ENCODE measurements at regions not wholly inside any gene's neighbourhood (a gene's known extent, or its start where the extent isn't known, plus 50 kb on each side); places are given as distances from the start of the nearest gene placed in this dataset.

DNA sequence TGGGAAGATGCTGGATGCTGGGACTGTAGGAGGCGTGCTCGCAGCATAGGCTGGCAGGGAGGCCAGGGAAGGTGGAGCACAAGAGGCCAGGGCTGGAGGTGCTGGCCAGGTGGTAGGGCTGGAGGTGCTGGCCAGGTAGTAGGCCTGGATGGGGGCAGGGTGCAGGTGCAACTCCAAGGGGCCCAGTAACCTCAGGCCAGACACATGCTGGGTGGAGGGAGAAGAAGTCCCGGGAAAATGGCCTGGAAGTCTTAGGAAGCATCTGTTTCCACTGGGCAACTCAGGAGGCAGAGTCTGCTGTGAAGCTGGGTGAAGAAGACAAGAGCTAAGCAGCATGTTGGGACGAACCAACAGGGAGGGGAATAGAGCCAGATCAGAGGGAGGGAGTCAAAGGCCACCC, 665.2 kb downstream of the BCL11B start:
- TF ChIP-seq POLR2A (IDR thresholded peaks at IDR 0.05; ENCODE audit: insufficient read depth in 1 of 2, low read depth in 2 of 2, low read length in 2 of 2) (no peak), GABPA (IDR thresholded peaks at IDR 0.05; ENCODE audit: low read depth, low read length) (no peak), GABPA (CRISPR knock-in tag; IDR thresholded peaks at IDR 0.05; ENCODE audit: low read depth) (no peak)

Data from HepG2 (cell line).